NB4 (cell line): ENCODE measurements at regions not wholly inside any gene's neighbourhood (a gene's known extent, or its start where the extent isn't known, plus 50 kb on each side); places are given as distances from the start of the nearest gene placed in this dataset.

Experiments used
- DNase-seq: peaks from one replicate; pipeline ENCODE4 v3.0.0; 2010; ENCODE audit warnings: low read depth
- H3K4me3 ChIP-seq: one replicate; pipeline ENCODE4 v1.5.1; 2011; ENCODE audit warnings: mild to moderate bottlenecking, low read depth, low read length, moderate library complexity
- MYC ChIP-seq: IDR thresholded peaks from 2 replicates; pipeline ENCODE4 v1.6.1; 2011; ENCODE audit warnings: low read depth, low read length
- POLR2A ChIP-seq: IDR thresholded peaks from 2 replicates; pipeline ENCODE4 v1.6.1; 2011; ENCODE audit warnings: mild to moderate bottlenecking; ENCODE audit not compliant: insufficient read length; ENCODE audit errors: extremely low read depth
- TF ChIP-seq, protein P1 (sequence below): IDR thresholded peaks from one replicate; pipeline ENCODE4 v1.5.1; 2012; ENCODE audit warnings: low read depth, low read length
- TF ChIP-seq, protein P2 (sequence below): IDR thresholded peaks from 2 replicates; pipeline ENCODE4 v1.6.1; 2011; ENCODE audit warnings: low read depth, low read length

DNA sequence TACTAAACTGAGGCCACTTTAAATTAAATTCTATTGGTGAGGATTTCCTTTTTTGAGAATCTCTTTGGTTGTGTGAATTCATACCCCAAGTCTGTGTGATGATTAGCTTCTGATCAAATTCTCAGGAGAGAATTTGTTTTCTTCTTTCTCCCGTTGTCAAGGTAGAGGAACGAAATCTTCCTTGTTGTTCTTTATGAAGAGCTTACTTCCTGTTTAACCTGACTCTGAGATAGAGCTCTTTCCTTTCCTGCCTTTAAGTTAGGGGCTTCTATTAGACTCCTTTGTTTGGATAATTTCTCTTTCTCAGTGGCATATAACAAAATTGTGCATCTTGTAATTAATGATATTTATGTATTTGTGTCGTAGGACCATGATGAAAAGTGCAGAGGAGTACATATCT is 572.1 kb downstream of the REEP3 start:
- TF ChIP-seq MYC: no peak
- no peak overlapping the region for H3K4me3 ChIP-seq
- no peak for DNase-seq

DNA sequence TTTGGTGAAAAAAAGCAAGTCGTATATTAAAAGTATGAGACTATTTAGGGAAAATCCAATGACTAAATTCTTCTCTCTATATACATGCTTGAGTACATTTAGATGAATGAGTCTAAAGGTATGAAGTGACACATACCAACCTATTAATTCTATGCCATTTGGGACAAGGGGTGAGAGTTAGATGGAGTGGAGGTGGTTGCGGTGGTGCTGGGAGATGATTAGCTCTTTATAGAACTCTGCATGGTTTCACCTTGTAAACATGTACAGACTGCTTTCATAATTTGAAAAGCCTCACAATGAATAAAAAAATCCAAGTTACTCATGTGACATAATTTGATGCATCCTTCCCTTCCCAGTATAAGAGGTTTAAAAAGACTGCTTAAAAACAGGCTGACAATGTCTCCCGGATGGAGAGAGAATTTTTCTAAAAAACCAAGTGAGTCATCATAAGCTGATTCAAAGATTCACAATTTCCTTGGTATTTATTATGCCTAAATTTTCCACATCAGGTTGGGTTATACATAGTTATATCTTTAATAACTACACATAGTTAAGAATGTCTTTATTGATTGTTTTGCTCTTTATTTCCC is 572.8 kb downstream of the REEP3 start:
- DNase-seq: no peak
- TF ChIP-seq MYC (no peak), POLR2A (no peak)
- TF ChIP-seq, protein P1, sequence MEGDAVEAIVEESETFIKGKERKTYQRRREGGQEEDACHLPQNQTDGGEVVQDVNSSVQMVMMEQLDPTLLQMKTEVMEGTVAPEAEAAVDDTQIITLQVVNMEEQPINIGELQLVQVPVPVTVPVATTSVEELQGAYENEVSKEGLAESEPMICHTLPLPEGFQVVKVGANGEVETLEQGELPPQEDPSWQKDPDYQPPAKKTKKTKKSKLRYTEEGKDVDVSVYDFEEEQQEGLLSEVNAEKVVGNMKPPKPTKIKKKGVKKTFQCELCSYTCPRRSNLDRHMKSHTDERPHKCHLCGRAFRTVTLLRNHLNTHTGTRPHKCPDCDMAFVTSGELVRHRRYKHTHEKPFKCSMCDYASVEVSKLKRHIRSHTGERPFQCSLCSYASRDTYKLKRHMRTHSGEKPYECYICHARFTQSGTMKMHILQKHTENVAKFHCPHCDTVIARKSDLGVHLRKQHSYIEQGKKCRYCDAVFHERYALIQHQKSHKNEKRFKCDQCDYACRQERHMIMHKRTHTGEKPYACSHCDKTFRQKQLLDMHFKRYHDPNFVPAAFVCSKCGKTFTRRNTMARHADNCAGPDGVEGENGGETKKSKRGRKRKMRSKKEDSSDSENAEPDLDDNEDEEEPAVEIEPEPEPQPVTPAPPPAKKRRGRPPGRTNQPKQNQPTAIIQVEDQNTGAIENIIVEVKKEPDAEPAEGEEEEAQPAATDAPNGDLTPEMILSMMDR: no peak
- TF ChIP-seq, protein P2, sequence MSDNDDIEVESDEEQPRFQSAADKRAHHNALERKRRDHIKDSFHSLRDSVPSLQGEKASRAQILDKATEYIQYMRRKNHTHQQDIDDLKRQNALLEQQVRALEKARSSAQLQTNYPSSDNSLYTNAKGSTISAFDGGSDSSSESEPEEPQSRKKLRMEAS: no peak

DNA sequence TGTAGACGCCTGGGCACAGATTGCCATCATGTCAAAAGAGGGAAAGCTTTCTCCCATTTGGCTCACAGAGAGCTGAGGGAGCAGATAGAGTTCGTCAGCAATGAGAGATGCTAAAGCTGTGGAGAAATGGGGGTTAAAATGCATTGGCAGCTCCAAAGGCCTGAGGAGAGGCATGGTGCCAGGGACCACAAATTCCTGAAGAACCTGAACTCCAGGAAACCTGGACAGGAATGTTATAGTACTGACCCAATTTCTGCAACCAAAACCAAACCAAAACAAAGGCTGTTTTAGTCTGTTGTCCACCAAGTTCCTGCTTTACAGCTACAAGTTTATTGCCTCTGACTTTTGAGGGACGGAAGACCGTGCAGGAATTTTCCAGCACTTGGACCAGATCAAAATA is 575.7 kb downstream of the REEP3 start:
- no peak overlapping the region for H3K4me3 ChIP-seq
- no peak for DNase-seq
- TF ChIP-seq, protein P2: no peak
- TF ChIP-seq, protein P1: no peak
- TF ChIP-seq POLR2A: no peak
- no peak for TF ChIP-seq MYC

More for the DNA sequence above, 572.8 kb downstream of the REEP3 start:
- no peak overlapping the region for H3K4me3 ChIP-seq

DNA sequence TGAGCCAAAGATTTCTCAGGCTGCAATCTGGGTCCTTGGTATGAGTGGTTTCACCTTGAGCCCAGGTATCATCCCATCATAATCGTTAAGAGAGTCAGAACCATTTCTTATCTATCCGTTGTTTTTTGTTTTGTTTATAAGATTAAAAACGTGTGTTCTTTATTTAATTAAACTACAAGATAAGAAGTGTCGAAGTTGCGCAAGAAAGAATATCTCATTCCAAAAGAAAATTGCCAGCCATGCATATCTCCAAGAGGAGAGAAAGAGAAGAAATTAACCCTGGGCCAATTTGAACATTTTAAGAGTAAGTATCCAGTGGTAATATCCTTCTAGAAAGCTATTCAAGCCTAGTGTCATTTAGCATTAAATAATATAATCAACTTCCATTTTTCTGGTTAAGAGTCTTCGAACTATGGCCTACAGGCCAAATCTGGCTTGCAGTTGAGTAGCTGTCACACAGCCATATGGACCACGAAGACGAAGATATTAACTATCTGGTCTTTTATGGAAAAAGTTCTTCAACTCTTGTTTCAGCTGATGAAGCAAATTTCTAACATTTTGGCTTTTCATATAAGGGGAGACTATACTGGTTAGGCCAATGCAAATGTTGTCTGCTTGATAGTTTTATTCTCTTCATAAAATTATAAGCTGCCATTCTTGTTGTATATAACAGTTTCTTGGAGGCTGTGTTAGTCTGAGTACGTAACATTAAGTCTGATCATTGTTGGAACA is 576.4 kb downstream of the REEP3 start:
- H3K4me3 ChIP-seq: no peak overlapping the region
- DNase-seq: no peak
- no peak for TF ChIP-seq MYC
- TF ChIP-seq POLR2A: no peak

DNA sequence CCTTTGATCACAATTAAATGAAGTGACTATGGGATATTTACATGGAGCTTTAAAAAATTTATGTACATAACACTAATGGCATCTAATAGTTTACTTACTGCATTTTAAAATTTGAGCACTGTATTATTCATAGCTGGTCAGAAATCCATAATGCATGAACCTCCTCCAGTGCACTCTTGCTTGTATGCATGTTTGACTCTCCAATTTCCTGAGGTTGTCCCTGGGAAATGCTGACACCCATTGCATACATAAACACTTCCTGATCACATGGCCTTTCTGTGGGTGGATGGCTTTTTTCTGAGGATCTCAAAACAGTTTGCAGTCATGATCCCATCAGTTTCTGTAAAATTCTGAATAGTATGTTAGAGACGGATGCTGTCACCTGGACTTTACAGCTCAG is 577.8 kb downstream of the REEP3 start:
- DNase-seq: no peak
- TF ChIP-seq, protein P1: no peak
- TF ChIP-seq, protein P2: no peak
- TF ChIP-seq MYC (no peak), POLR2A (no peak)

DNA sequence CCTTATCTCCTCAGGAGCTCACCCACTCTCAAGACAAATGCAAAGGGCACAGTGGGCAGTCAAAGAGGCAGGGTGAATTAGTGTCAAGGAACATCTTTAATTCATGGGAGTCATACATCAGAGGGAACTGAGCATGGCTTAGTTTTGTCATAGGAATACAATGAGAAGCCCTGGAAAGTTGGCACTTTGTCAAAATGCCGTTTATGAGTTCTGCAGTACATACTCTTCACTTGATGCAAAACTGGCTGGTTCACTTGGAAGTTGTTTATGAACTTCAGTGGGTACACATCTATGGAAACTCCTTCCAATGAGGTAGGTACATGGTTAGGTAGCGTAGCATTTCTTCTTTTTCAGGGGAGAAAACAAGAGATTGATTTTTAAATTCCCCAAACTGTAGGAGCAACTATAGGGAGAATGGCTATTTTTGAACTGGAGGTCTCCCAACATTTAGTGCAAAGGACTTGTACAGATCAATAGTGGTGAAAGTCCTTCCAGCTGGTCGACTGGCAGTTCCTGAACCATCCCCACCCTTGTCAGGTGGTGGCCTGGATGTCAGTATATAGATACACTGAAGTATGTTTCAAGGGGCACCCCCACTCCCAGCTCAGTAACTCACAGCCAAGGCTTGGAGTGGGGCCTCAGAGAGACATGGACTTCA is 580.5 kb downstream of the REEP3 start:
- no peak for TF ChIP-seq POLR2A
- TF ChIP-seq MYC: no peak
- TF ChIP-seq, protein P2: no peak
- TF ChIP-seq, protein P1: no peak
- DNase-seq: no peak
- no peak overlapping the region for H3K4me3 ChIP-seq

More for the DNA sequence above, 577.8 kb downstream of the REEP3 start:
- no peak overlapping the region for H3K4me3 ChIP-seq
